B cell (primary cell): ENCODE measurements at regions not wholly inside any gene's neighbourhood (a gene's known extent, or its start where the extent isn't known, plus 50 kb on each side); places are given as distances from the start of the nearest gene placed in this dataset.

ENCODE experiments used
- ATAC-seq: fragments of 200-7000 bp; cut with Tn5 transposase; one replicate; pipeline ENCODE4 v1.10.0; 2021; ENCODE audit warnings: low read depth, mild to moderate bottlenecking, moderate number of reproducible peaks, moderate library complexity
- CTCF ChIA-PET: fragments of 350-600 bp; sonication (Branson Sonifier 250); formaldehyde crosslinking; loops from one replicate; lab custom pipeline; 2021; ENCODE audit warnings: antibody characterized with exemption, inconsistent platforms; lab: Charles Lee
- POLR2A ChIA-PET: fragments of 350-600 bp; sonication (Branson Sonifier 250); formaldehyde crosslinking; loops from one replicate; lab custom pipeline; 2021; ENCODE audit warnings: antibody characterized with exemption; lab: Charles Lee
- DNase-seq: peaks from one replicate; pipeline ENCODE4 v3.0.0; 2013
- H2AFZ ChIP-seq: 2 replicates; pipeline ENCODE4 v1.6.1; 2012; ENCODE audit warnings: mild to moderate bottlenecking, low read depth, low read length; ENCODE audit not compliant: insufficient read depth, poor library complexity, severe bottlenecking
- H3K27ac ChIP-seq, 2 donors: 1 replicate in 1 of 2; 2 replicates in 1 of 2; pipeline ENCODE4 v1.5.1; 2012 to 2013; ENCODE audit warnings: low read length in 2 of 2, mild to moderate bottlenecking in 2 of 2, moderate library complexity in 1 of 2
- H3K27me3 ChIP-seq, 4 experiments: fragments of 200-600 bp in 1 of 4; sonication (generic) in 1 of 4; replicated peaks in 1 of 4; 1 replicate in 2 of 4; 2 replicates in 2 of 4; pipeline versions ENCODE4 v1.6.1 to v1.7.0; 2013 to 2016; ENCODE audit warnings: low read length in 3 of 4, mild to moderate bottlenecking in 2 of 4, mixed read lengths in 1 of 4, moderate library complexity in 1 of 4; ENCODE audit not compliant: insufficient read depth in 4 of 4, control insufficient read depth in 3 of 4; ENCODE audit errors: control extremely low read depth in 1 of 4
- H3K36me3 ChIP-seq, 2 experiments: replicated peaks in 1 of 2; 1 replicate in 1 of 2; 2 replicates in 1 of 2; pipeline versions ENCODE4 v1.6.1 to v1.7.1; 2013; ENCODE audit warnings: low read length in 1 of 2; ENCODE audit not compliant: insufficient read depth in 2 of 2, control insufficient read depth in 1 of 2; ENCODE audit errors: control extremely low read depth in 1 of 2, extremely low read depth in 1 of 2
- H3K4me1 ChIP-seq, 2 donors: fragments of 200-600 bp in 1 of 2; sonication (generic) in 1 of 2; 1 replicate in 1 of 2; 2 replicates in 1 of 2; pipeline versions ENCODE4 v1.5.1 to v1.6.1; 2013 to 2017; ENCODE audit warnings: low read length in 2 of 2; ENCODE audit not compliant: control insufficient read depth in 2 of 2, insufficient read depth in 2 of 2
- H3K4me2 ChIP-seq: replicated peaks from 2 replicates; pipeline ENCODE3; 2012; ENCODE audit warnings: mild to moderate bottlenecking, low read depth, low read length; ENCODE audit not compliant: poor library complexity, severe bottlenecking
- H3K4me3 ChIP-seq, 5 experiments: fragments of 200-600 bp in 1 of 5; sonication (generic) in 1 of 5; 1 replicate in 3 of 5; 2 replicates in 2 of 5; pipeline versions ENCODE4 v1.5.1 to v1.7.0; 2011 to 2016; ENCODE audit warnings: low read length in 4 of 5, mild to moderate bottlenecking in 4 of 5, low read depth in 2 of 5, control low read depth in 1 of 5, moderate library complexity in 1 of 5; ENCODE audit not compliant: insufficient read depth in 1 of 5; ENCODE audit errors: control extremely low read depth in 1 of 5, extremely low read depth in 1 of 5
- H3K79me2 ChIP-seq: fragments of 200-600 bp; sonication (generic); one replicate; pipeline ENCODE4 v1.6.0; 2016; ENCODE audit warnings: low read length; ENCODE audit not compliant: control insufficient read depth, insufficient read depth
- H3K9ac ChIP-seq: fragments of 200-600 bp; sonication (generic); 2 replicates; pipeline ENCODE4 v1.6.1; 2017; ENCODE audit warnings: mild to moderate bottlenecking, low read length, moderate library complexity
- H3K9me3 ChIP-seq, 3 donors: one replicate each; pipeline versions ENCODE4 v1.6.1 to v1.7.1; 2013; ENCODE audit warnings: low read length in 2 of 3; ENCODE audit not compliant: control insufficient read depth in 2 of 3, insufficient read depth in 1 of 3; ENCODE audit errors: control extremely low read depth in 1 of 3
- H4K20me1 ChIP-seq: 2 replicates; pipeline ENCODE4 v1.6.0; 2012; ENCODE audit warnings: mild to moderate bottlenecking, low read length; ENCODE audit not compliant: insufficient read depth, control insufficient read depth, poor library complexity, severe bottlenecking
- H3K27ac Mint-ChIP-seq: one replicate; pipeline ENCODE4 v1.8.0; 2021; ENCODE audit warnings: mixed read lengths
- H3K27me3 Mint-ChIP-seq: one replicate; pipeline ENCODE4 v1.8.0; 2021; ENCODE audit warnings: mixed read lengths
- H3K4me1 Mint-ChIP-seq: one replicate; pipeline ENCODE4 v1.8.0; 2021; ENCODE audit warnings: mixed read lengths
- H3K4me3 Mint-ChIP-seq: one replicate; pipeline ENCODE4 v1.8.0; 2021; ENCODE audit warnings: mixed read lengths
- H3K9me3 Mint-ChIP-seq: one replicate; pipeline ENCODE4 v1.8.0; 2022; ENCODE audit warnings: mixed read lengths; ENCODE audit not compliant: insufficient read depth
- EZH2 ChIP-seq: IDR thresholded peaks from 2 replicates; pipeline ENCODE4 v1.6.1; 2012; ENCODE audit warnings: borderline replicate concordance, low read depth, mild to moderate bottlenecking, moderate library complexity, low read length; ENCODE audit not compliant: insufficient read depth, poor library complexity, severe bottlenecking
- WGBS: methylation state at CpG from one replicate; pipeline ENCODE4 v1.1.5; 2013; ENCODE audit warnings: missing lambda C conversion rate; ENCODE audit not compliant: insufficient coverage; 5-methylcytosine and 5-hydroxymethylcytosine counted together
- intact Hi-C: fragments of 100-400 bp; cut with micrococcal nuclease; formaldehyde crosslinking; loops from one replicate; pipeline ENCODE4 v1.10.0; 2022
- TF ChIP-seq, protein P1 (sequence below): fragments of 200-600 bp; IDR thresholded peaks from one replicate; pipeline ENCODE4 v1.8.0; 2022; ENCODE audit warnings: antibody characterized with exemption, mild to moderate bottlenecking

DNA sequence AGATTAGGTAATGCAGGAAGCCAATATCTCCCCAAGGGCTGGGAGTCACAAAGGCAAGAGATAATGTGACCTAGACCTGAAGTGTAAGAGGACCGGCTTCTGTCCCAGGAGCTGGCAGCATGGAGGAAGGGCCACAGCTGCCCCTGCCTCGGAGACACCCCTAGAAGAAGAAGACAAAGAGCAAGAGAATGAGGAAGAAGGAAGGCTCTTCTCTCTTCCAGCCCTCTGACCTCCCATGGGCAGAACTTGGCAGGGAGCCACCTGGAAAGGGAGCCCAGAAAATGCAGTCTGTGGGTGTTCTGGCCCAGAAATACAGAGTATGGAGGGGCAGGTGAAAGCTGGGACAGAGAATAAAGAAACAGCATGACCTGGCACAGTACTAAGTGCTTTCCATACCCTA, 151.0 kb downstream of the C5orf15 start:
- ATAC-seq (no peak), DNase-seq (no peak)
- Mint-ChIP-seq H3K27me3 (peaks cover 30% of the 10 kb centered on the region), H3K4me1 (peaks cover 4% of the 10 kb centered on the region), H3K9me3 (no peaks in the 10 kb centered on the region), H3K4me3 (no peak overlapping the region), H3K27ac (no peak overlapping the region)
- Histone ChIP-seq H3K27me3 (peaks cover 0 to 3% (median 1%) of the 10 kb centered on the region in 4 experiments), H3K9me3 (no peaks in the 10 kb centered on the region), H3K4me3 (no peak overlapping the region), H3K9ac (no peak overlapping the region), H4K20me1 (no peaks in the 10 kb centered on the region), H3K4me2 (no peak overlapping the region), H3K4me1 (peaks cover 0 to 7% of the 10 kb centered on the region in 2 donors), H3K79me2 (no peaks in the 10 kb centered on the region), H3K27ac (no peak overlapping the region), H2AFZ (no peak overlapping the region), H3K36me3 (no peaks in the 10 kb centered on the region)
- 70% methylated on average over 2 of the region's 2 CpGs for WGBS
- ChIA-PET CTCF (no interaction called here), POLR2A (no interaction called here)
- intact Hi-C loops, result no loop called here
- TF ChIP-seq EZH2, result no peak
- TF ChIP-seq, protein P1, sequence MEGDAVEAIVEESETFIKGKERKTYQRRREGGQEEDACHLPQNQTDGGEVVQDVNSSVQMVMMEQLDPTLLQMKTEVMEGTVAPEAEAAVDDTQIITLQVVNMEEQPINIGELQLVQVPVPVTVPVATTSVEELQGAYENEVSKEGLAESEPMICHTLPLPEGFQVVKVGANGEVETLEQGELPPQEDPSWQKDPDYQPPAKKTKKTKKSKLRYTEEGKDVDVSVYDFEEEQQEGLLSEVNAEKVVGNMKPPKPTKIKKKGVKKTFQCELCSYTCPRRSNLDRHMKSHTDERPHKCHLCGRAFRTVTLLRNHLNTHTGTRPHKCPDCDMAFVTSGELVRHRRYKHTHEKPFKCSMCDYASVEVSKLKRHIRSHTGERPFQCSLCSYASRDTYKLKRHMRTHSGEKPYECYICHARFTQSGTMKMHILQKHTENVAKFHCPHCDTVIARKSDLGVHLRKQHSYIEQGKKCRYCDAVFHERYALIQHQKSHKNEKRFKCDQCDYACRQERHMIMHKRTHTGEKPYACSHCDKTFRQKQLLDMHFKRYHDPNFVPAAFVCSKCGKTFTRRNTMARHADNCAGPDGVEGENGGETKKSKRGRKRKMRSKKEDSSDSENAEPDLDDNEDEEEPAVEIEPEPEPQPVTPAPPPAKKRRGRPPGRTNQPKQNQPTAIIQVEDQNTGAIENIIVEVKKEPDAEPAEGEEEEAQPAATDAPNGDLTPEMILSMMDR, result no peak

DNA sequence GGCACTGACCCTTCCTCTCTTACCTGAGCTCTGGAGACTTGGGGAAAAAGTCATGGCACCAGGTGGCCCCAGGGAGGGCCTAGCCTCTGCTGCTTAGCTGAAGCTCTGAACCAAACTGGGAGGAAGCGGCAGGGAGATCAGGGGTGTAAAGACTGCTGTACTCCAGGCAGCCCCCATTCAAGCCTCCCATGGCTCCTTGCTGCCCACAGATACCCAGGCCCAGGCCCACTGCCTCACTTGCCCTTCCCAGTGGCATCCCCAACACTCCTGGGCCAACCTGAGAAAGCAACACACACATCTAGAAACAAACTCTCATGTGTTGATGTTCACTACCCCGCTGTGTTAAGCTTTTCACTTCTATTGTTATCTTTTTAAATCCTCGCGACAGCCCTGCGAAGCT, 151.6 kb downstream of the C5orf15 start:
- ChIA-PET POLR2A (no interaction called here), CTCF (no interaction called here)
- no peak overlapping the region for H3K4me3 ChIP-seq
- Mint-ChIP-seq H3K9me3 (no peaks in the 10 kb centered on the region), H3K27me3 (peaks cover 25% of the 10 kb centered on the region), H3K4me3 (no peak overlapping the region), H3K4me1 (peaks cover 4% of the 10 kb centered on the region), H3K27ac (no peak overlapping the region)
- peaks cover 0 to 7% of the 10 kb centered on the region in 2 donors for H3K4me1 ChIP-seq
- no peak for ATAC-seq
- no peak overlapping the region for H2AFZ ChIP-seq
- no peaks in the 10 kb centered on the region for H3K79me2 ChIP-seq
- H4K20me1 ChIP-seq, result no peaks in the 10 kb centered on the region
- no peak for DNase-seq
- H3K9ac ChIP-seq, result no peak overlapping the region
- H3K27me3 ChIP-seq, result peaks cover 0 to 3% (median 1%) of the 10 kb centered on the region in 4 experiments
- no peaks in the 10 kb centered on the region for H3K36me3 ChIP-seq
- H3K27ac ChIP-seq, result no peak overlapping the region
- intact Hi-C loops, result no loop called here
- H3K4me2 ChIP-seq, result no peak overlapping the region
- TF ChIP-seq EZH2, result no peak
- TF ChIP-seq, protein P1, result no peak
- no peaks in the 10 kb centered on the region for H3K9me3 ChIP-seq
- WGBS, result 95% methylated on average over 5 of the region's 5 CpGs
